Common myeloid progenitor, CD34-positive (primary cell): ENCODE measurements at regions not wholly inside any gene's neighbourhood (a gene's known extent, or its start where the extent isn't known, plus 50 kb on each side); places are given as distances from the start of the nearest gene placed in this dataset.
A peak's percentile ranks its signal among the peaks of the same experiment; 100 is the strongest.
"Not testable (repeated sequence)": the region's sequence is repeated elsewhere in the genome, so short reads cannot be mapped to it uniquely, and the experiment has no call there.

Experiments used
- CTCF ChIA-PET: fragments of 350-600 bp; sonication (Branson Sonifier 250); formaldehyde crosslinking; loops from one replicate; lab custom pipeline; 2021; ENCODE audit warnings: antibody characterized with exemption; lab: Charles Lee
- POLR2A ChIA-PET: fragments of 350-600 bp; sonication (Branson Sonifier 250); formaldehyde crosslinking; loops from one replicate; lab custom pipeline; 2021; ENCODE audit warnings: antibody characterized with exemption; lab: Charles Lee
- DNase-seq, 3 donors: peaks; one replicate each; pipeline versions ENCODE4 v3.0.0 to v3.0.0-alpha.2; 2013
- H3K27ac ChIP-seq, 2 experiments: 1 replicate in 1 of 2; 2 replicates in 1 of 2; pipeline ENCODE4 v1.7.0; 2013; ENCODE audit warnings: inconsistent platforms in 2 of 2, low read length in 2 of 2, mild to moderate bottlenecking in 2 of 2, low read depth in 1 of 2, moderate library complexity in 1 of 2; ENCODE audit not compliant: severe bottlenecking in 2 of 2, insufficient read depth in 1 of 2, poor library complexity in 1 of 2
- H3K27me3 ChIP-seq, 5 experiments: replicated peaks in 2 of 5; 1 replicate in 3 of 5; 2 replicates in 2 of 5; pipeline versions ENCODE4 v1.6.1 to v1.7.0; 2013; ENCODE audit warnings: low read length in 4 of 5, mild to moderate bottlenecking in 2 of 5, moderate library complexity in 2 of 5, inconsistent platforms in 1 of 5; ENCODE audit not compliant: insufficient read depth in 5 of 5, control insufficient read depth in 4 of 5
- H3K36me3 ChIP-seq, 4 experiments: 1 replicate in 2 of 4; 2 replicates in 2 of 4; pipeline versions ENCODE4 v1.6.1 to v1.7.0; 2013; ENCODE audit warnings: low read length in 3 of 4, control low read depth in 1 of 4, mild to moderate bottlenecking in 1 of 4; ENCODE audit not compliant: control insufficient read depth in 4 of 4, insufficient read depth in 4 of 4
- H3K4me1 ChIP-seq, 4 experiments: 1 replicate in 3 of 4; 2 replicates in 1 of 4; pipeline versions ENCODE4 v1.6.1 to v1.7.1; 2013; ENCODE audit warnings: low read length in 3 of 4, mild to moderate bottlenecking in 3 of 4, control low read depth in 1 of 4, inconsistent platforms in 1 of 4, moderate library complexity in 1 of 4; ENCODE audit not compliant: control insufficient read depth in 4 of 4, insufficient read depth in 4 of 4; ENCODE audit errors: control extremely low read depth in 1 of 4
- H3K4me3 ChIP-seq, 7 experiments: 1 replicate in 4 of 7; 2 replicates in 3 of 7; pipeline versions ENCODE4 v1.5.1 to v1.7.0; 2013; ENCODE audit warnings: mild to moderate bottlenecking in 7 of 7, low read length in 6 of 7, moderate library complexity in 6 of 7, inconsistent platforms in 2 of 7, low read depth in 2 of 7, control low read depth in 1 of 7; ENCODE audit not compliant: insufficient read depth in 4 of 7, control insufficient read depth in 1 of 7; ENCODE audit errors: extremely low read depth in 1 of 7
- H3K9me3 ChIP-seq, 5 experiments: 1 replicate in 4 of 5; 2 replicates in 1 of 5; pipeline versions ENCODE4 v1.6.1 to v1.7.1; 2013; ENCODE audit warnings: low read length in 4 of 5, mild to moderate bottlenecking in 2 of 5, inconsistent platforms in 1 of 5, low read depth in 1 of 5, moderate library complexity in 1 of 5; ENCODE audit not compliant: control insufficient read depth in 4 of 5, insufficient read depth in 2 of 5; ENCODE audit errors: control extremely low read depth in 1 of 5
- WGBS: methylation state at CpG from one replicate; pipeline ENCODE4 v1.1.5; 2013; ENCODE audit not compliant: insufficient coverage; 5-methylcytosine and 5-hydroxymethylcytosine counted together

DNA sequence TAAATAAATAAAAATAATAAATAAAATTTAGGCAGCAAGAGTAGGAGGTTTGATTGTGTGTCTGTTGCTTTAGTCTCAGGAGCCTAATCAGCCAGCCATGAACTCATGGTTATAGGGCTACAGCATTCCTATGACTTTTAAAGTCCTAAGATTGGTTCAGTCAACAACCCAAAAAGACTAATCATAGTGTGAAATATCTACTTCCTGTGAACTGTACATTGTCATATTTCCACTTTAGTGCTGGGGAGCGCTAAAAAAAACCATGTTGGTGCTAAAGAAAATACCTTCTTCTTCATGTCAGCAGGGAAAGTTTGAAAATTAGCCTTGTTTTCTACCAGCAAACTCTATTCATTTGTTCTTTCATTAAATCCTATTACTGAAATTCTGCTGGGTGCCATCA is 521.6 kb downstream of the RNF144A start:
- Histone ChIP-seq H3K4me1 (no peaks in the 10 kb centered on the region), H3K4me3 (no peak overlapping the region), H3K9me3 (peaks cover 0 to 3% (median 0%) of the 10 kb centered on the region in 5 experiments), H3K27me3 (no peaks in the 10 kb centered on the region), H3K36me3 (no peaks in the 10 kb centered on the region), H3K27ac (no peak overlapping the region)
- no peak for DNase-seq
- ChIA-PET CTCF (no interaction called here), POLR2A (no interaction called here)
- 100% methylated on average over 1 of the region's 1 CpG for WGBS

DNA sequence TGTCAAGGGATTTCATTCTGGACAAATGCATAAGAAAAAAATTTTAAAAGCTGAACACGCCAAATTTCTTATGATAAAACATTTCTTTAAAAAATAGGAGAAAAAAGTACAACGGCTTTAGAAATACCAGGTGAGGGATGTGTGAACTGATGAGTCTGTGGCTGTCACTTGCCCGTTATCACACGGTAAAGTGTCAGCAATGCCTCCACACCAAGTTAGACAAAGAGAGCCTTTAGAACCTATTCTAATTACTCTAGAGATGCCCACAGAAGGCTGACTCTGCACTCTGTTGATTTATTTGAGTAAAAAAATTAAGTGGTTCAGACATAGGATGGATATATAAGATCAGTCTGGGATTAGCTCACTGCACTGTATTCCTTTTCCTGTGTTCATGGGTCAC is 523.8 kb downstream of the RNF144A start:
- Histone ChIP-seq H3K27me3 (no peaks in the 10 kb centered on the region), H3K9me3 (no peaks in the 10 kb centered on the region), H3K4me3 (no peak overlapping the region), H3K4me1 (no peaks in the 10 kb centered on the region), H3K36me3 (no peaks in the 10 kb centered on the region), H3K27ac (no peak overlapping the region)
- ChIA-PET CTCF (interaction anchor here (1.6 to 2.6 kb wide), 2 partner anchors 13 to 15 kb away, joined by 4 to 10 read pairs; no protein-coding TSS in a partner anchor), POLR2A (no interaction called here)
- 100% methylated on average over 2 of the region's 4 CpGs for WGBS
- DNase-seq = no peak

DNA sequence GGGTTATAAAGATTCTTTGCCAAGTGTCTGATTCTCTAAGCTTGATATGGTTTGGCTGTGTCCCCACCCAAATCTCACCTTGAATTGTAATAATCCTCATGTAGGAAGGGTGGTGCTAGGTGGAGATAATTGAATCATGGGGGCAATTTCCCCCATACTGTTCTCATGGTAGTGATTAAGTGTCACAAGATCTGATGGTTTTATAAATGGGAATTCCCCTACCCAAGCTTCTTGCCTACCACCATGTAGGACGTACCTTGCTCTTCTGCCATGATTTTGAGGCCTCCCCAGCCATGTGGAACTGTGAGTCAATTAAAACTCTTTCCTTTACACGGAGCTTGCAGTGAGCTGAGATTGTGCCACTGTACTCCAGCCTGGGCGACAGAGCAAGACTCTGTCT is 524.6 kb downstream of the RNF144A start:
- WGBS = 92% methylated on average over 2 of the region's 3 CpGs
- H3K4me3 ChIP-seq, DNase-seq, POLR2A ChIA-PET, H3K9me3 ChIP-seq, H3K27me3 ChIP-seq, H3K36me3 ChIP-seq, H3K4me1 ChIP-seq, H3K27ac ChIP-seq: not testable (repeated sequence)
- CTCF ChIA-PET = interaction anchor here (2.6 kb wide), 1 partner anchor 16 kb away, joined by 10 read pairs; no protein-coding TSS in a partner anchor

DNA sequence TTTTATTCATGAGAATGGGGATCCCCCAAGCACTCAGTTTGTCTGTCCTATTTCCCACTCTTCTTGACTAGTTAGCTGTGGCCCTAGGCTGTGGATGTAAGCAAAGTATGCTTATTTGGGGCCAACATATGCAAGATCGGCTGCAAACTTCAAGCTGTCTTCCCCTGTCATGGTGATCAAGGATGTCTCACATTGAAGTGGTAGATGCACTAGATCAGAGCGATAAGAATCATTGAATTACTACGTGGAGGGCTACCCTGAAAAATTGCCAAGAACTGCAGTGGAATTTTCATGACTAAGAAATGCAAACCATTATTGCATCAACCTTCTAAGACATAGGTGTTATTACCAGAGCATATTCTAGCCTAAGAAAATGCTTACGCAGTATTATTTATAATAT is 527.4 kb downstream of the RNF144A start:
- H3K9me3 ChIP-seq = no peaks in the 10 kb centered on the region
- ChIA-PET POLR2A (no interaction called here), CTCF (interaction anchor here (1.3 kb wide), 1 partner anchor 16 kb away, joined by 3 read pairs; no protein-coding TSS in a partner anchor)
- no peaks in the 10 kb centered on the region for H3K4me1 ChIP-seq
- no peaks in the 10 kb centered on the region for H3K27me3 ChIP-seq
- H3K36me3 ChIP-seq = no peaks in the 10 kb centered on the region
- H3K27ac ChIP-seq = no peak overlapping the region
- no peak for DNase-seq
- H3K4me3 ChIP-seq = no peak overlapping the region
- WGBS = 100% methylated on average over 3 of the region's 4 CpGs

DNA sequence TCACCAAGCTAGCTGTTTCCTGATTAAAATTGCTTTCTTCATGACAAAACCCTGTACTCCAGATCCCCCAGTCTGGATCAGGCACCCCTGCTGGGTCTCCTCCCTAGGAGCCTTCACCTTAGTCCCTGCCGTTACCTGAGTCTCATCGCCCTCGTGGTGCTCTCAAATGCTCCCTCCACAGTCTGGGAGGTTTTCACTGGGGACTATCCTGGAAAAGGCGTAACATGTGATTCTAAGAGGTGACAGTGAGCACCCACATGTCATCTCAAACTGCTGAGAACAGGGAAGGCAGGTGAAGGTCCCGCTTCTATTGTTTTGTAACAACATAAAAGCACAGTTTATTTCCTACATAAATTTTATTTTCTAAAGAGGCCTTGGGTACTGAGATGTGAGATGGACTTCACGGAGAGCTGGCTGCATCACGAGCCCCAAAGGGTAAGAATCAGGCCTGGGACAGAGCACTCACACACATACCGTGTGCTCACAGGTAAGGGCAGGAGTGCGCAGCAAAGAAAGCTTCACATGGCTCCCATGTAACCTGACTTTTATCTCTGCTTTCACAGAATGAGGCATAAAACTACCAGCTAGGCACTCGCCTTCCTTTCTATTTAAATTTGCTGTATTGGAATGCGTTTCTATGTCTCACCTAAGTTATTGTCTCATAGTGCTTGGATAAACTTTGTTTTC is 531.5 kb downstream of the RNF144A start:
- H3K36me3 ChIP-seq = no peaks in the 10 kb centered on the region
- ChIA-PET CTCF (interaction anchor here (1.2 kb wide), 1 partner anchor 352 kb away, joined by 3 read pairs; no protein-coding TSS in a partner anchor), POLR2A (no interaction called here)
- H3K4me3 ChIP-seq = no peak overlapping the region
- H3K4me1 ChIP-seq = no peaks in the 10 kb centered on the region
- no peak overlapping the region for H3K27ac ChIP-seq
- WGBS = over 99% methylated on average over 8 of the region's 11 CpGs
- no peak for DNase-seq
- H3K9me3 ChIP-seq = no peaks in the 10 kb centered on the region
- no peaks in the 10 kb centered on the region for H3K27me3 ChIP-seq

DNA sequence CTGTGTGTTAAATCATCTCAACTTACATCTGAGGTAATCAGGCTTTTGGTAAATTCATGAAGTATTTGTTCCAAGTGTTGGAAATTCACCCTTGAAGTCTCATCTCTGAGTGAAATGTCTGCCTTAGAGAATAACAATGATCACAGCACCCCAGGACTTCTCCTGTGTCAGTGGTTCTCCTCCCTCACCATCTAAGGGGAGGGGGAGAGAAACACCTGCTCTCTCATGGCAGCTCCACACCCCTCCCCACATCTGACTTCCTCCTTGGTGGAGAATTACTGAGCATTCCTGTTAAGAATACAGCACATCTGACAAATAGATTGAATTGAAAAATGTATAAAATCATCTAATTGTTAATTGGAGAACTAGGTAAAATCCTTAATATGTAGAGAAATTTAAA is 532.1 kb downstream of the RNF144A start:
- CTCF ChIA-PET = no interaction called here
- POLR2A ChIA-PET = no interaction called here
- Histone ChIP-seq H3K4me1 (no peaks in the 10 kb centered on the region), H3K4me3 (no peak overlapping the region), H3K27ac (no peak overlapping the region), H3K9me3 (no peaks in the 10 kb centered on the region), H3K36me3 (no peaks in the 10 kb centered on the region), H3K27me3 (no peaks in the 10 kb centered on the region)
- peak in 2 of 3 donors; percentile 42 to 58 for DNase-seq

DNA sequence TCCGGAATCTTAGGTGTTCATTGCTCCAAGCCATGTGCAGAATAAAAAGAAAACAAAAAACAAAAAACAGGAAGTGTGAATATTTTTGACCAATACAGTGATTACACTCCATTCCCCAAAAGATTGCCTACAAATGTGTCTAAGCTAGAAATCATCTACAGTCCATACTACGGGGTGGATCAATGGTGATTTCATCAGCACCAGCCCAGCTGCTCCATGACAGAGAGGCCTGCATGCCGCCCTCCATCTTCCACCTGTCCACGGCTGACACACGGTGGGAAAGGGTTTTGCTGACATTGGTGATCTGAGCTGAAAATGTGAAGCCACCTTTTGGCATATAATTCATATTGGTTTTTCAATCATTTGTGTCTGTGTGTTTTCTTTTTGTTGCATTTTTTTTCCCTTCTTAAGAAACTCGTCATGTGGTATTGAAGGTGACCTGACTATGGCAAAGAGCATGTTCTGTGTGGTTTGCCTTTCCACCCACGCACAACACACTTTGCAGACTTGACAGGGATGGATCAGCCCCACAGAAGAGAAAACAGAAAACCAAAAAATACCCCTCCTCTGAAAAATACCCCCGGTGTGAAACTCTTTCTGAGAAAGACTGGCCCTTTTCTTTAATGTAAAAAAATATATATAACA is 533.1 kb downstream of the RNF144A start:
- ChIA-PET POLR2A (no interaction called here), CTCF (no interaction called here)
- Histone ChIP-seq H3K36me3 (no peaks in the 10 kb centered on the region), H3K4me3 (no peak overlapping the region), H3K4me1 (no peaks in the 10 kb centered on the region), H3K9me3 (no peaks in the 10 kb centered on the region), H3K27ac (no peak overlapping the region), H3K27me3 (no peaks in the 10 kb centered on the region)
- DNase-seq = no peak
- 100% methylated on average over 6 of the region's 8 CpGs for WGBS
